GM19023 (cell line): ENCODE measurements at regions not wholly inside any gene's neighbourhood (a gene's known extent, or its start where the extent isn't known, plus 50 kb on each side); places are given as distances from the start of the nearest gene placed in this dataset.
"Not testable (repeated sequence)": the region's sequence is repeated elsewhere in the genome, so short reads cannot be mapped to it uniquely, and the experiment has no call there.

Source experiments
- ATAC-seq: cut with Tn5 transposase; IDR thresholded peaks from one replicate; pipeline ENCODE4 v1.9.1; 2021; ENCODE audit warnings: mild to moderate bottlenecking, moderate library complexity; ENCODE audit not compliant: unreplicated experiment

DNA sequence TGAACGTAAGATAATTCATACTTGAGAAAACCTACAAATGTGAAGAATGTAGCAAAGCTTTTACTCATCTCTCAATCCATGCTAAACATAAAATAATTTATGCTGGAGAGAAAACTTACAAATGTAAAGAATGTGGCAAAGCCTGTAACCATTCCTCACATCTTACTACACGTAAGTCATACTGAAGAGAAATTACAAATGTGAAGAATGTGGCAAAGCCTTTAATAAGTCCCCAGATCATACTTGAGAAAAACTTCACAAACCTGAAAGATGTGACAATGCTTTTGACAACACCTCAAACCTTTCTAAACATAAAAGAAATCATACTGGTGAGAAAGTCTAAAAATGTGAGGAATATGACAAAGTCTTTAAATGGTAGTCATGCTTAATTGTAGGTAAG lies 89.4 kb downstream of the ZNF675 start:
- ATAC-seq: no peak

DNA sequence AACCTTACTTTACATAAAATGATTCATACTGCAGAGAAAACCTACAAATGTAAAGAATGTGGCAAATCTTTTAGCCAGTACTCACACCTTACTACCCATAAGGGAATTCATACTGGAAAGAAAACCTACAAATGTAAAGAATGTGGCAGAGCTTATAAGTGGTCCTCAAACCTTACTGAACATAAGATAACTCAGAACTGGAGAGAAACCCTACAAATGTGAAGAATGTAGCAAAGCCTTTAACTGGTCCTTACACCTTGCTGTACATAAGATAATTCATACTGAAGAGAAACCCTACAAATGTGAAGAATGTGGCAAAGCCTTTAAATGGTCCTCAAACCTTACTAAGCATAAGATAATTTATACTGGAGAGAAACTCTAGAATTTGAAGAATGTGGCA lies 90.1 kb downstream of the ZNF675 start:
- ATAC-seq: no peak

DNA sequence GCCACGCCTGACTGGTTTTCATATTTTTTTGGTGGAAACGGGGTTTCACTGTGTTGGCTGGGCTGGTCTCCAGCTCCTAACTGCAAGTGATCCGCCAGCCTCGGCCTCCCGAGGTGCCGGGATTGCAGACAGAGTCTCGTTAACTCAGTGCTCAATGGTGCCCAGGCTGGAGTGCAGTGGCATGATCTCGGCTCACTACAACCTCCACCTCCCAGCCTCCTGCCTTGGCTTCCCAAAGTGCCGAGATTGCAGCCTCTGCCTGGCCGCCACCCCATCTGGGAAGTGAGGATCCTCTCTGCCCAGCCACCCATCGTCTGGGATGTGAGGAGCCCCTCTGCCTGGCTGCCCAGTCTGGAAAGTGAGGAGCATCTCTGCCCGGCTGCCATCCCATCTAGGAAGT lies 92.7 kb downstream of the ZNF675 start:
- ATAC-seq: not testable (repeated sequence)

DNA sequence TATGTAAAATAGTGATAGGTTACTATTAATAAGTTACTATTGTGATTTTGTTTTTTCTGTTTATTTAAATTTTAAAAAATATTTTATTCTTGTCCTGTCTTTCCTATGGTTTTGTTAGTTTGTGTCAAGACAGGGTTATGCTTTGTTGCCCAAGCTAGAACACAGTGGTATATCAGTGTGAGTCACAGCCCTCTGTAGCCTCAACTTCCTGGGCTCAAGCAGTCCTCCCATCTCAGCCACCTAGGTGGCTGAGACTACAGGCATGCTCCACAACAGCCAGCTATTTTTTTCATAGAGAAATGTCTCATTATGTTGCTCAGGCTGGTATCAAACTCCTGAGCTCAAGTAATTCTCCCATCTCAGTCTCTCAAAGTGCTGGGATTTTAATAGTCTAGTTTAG lies 99.5 kb downstream of the ZNF675 start:
- no peak for ATAC-seq

DNA sequence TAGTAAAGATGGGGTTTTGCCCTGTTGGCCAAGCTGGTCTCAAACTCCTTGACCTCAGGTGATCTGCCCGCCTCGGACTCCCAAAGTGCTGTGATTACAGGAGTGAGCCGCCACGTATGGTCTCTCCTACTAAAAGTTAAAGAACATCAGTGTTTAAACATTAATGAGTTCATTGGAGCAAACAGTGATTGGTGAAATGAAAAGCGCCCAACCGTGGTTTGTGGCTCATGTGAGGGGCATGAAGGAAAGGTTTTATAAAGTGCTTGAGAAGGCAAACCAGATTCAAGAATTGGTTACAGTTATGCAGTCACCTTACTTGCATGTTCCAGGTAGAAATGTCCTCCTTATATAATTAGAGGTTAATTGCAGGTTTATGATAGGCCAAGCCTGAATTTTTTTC lies 109.5 kb downstream of the ZNF675 start:
- ATAC-seq: no peak

DNA sequence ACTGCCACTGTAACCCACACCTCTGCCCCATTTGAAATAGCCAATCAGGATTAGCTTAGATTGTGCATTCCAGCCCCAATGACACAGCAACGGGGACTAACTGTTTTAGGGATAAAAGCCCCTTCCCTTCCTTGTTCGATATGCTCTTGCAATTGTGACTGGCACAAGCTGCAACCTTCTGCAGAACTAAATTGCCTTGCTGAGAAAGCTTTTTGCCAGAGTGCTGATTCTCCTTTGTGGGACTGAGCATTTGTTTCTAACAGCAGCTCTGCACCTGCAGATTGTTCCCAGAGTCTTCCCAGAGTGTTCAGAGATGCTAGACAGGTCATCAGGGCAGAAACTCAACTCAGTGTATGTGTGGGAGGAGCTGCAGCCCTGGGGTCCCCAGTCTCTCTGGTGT lies 115.8 kb downstream of the ZNF675 start:
- no peak for ATAC-seq

DNA sequence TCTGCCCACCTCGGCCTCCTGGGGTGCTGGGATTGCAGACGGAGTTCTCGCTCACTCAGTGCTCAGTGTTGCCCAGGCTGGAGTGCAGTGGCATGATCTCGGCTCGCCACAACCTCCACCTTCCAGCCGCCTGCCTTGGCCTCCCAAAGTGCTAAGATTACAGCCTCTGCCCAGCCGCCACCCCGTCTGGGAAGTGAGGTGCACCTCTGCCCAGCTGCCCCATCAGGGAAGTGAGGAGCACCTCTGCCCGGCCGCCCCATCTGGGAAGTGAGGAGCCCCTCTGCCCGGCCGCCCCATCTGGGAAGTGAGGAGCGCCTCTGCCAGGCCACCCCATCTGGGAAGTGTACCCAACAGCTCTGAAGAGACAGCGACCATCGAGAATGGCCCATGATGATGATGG lies 118.9 kb downstream of the ZNF675 start:
- ATAC-seq: not testable (repeated sequence)

DNA sequence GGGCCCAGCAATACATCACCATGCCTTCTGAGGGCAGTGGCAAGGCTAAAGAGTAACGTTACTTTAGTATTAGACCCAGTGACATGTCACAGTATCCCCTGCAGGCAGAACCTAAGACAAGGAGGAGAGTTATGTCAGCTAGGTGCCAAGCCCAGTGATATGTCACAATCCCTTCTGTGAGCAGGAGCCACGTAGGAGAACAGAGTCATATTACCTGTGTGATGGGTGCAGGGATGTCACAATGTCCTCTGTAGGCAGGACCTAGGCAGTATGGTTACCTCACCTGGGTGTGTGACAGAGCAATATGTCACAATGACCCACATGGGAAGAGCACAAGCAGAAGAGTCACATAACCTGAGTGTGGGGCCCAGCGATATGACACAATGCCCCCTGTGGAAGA lies 121.8 kb downstream of the ZNF675 start:
- no peak for ATAC-seq

DNA sequence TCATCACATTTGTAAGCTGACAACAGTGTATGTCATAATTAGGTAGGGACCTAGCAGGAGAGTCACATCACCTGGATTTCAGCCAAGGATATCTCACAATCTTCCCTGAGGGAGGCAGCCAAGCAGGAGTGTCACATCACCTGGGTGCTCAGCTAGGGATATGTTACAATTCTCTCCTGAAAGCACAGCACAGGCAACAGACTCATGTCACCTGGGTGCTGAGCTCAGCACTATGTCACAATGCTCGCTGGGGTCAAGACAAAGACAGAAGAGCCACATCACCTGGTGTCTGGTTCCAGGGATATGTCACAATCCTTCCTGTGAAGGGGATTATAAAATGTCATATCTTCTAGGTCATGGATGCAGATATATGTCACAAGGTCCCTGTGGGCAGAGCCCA lies 123.7 kb downstream of the ZNF675 start:
- no peak for ATAC-seq

DNA sequence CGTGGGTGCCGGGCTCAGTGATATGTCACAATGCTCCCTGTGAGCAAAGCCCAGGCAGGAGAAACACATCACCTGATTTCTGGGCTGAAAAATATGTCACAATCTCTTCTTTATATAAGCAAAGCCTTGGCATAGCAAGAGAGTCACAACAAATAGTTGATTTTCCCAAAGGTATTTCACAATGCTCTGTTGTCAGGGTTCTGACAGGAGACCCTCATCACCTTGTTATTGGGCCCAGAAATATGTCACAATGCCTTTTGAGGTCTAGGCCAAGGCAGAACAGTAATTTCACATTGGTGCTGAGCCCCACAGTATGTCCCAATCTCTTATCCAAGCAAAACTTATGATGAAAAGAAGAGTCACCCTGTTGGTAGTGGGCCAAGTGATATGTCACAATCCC lies 125.7 kb downstream of the ZNF675 start:
- ATAC-seq: no peak

DNA sequence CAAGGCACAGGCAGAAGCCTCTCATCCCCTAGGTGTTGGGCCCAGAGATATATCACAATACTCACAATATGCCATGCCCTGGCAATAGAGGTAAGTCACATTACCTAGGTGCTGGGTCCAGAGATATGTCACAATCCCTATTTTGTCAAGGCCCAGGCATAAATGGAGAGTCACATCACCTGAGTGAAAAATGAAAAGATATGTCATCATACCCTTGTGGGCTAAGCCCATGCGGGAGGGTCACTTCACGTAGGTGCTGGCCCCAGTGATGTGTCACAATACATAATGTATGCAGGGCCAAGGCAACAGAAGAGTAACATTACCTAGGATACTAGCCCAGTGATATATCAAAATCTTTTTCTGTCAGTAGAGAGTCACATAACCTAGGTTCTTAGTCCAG lies 127.0 kb downstream of the ZNF675 start:
- ATAC-seq: no peak

DNA sequence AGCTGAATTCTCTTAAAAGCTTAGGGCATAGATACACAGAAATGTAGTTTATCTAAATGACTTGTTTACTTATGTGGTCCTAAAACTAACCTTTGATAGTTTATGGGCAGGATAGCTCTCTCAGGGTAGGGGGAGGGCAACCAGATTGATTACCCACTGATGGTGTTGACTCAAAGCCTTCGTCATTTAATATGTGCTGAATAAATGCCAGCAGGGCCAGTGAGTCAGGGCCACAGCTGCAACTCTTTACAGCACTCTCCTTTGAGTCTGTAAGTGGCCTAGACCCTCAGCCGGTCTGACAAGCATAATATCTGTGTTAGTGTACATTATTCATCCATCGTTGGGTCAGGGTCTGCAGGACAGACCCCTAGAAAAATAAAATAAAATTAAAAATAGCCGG lies 128.5 kb downstream of the ZNF675 start:
- no peak for ATAC-seq

DNA sequence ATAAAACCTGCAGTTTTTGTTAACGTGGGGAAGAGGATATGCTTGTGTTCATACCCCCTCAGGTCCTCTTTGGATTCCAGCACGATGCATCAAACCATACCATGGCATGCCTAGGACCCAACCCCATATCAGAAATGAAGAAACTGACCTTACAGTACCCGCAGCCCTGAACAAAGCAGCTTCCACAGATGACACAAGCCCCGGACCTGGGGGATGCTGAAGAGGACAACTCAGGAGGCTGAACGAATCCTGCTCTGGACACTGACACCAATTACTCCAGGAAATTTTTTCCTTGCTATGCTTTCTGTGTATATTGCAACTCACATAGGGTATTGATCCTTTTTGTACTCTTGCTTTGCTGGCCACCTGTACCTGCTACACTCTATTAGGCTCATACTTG lies 129.6 kb downstream of the ZNF675 start:
- ATAC-seq: no peak

DNA sequence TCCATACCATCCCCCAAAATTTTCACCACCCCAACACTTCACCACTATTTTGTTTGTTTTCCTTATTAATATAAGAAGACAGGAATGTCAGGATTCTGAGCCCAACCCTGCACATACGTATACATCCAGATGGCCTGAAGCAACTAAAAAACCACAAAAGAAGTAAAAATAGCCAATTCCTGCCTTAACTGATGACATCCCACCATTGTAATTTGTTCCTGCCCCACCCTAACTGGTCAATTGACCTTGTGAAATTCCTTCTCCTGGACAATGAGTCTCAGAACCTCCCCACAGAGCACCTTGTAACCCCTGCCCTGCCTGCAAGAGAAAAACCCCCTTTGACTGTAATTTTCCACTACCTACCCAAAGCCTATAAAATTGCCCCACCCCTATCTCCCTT lies 132.5 kb downstream of the ZNF675 start:
- ATAC-seq: no peak

DNA sequence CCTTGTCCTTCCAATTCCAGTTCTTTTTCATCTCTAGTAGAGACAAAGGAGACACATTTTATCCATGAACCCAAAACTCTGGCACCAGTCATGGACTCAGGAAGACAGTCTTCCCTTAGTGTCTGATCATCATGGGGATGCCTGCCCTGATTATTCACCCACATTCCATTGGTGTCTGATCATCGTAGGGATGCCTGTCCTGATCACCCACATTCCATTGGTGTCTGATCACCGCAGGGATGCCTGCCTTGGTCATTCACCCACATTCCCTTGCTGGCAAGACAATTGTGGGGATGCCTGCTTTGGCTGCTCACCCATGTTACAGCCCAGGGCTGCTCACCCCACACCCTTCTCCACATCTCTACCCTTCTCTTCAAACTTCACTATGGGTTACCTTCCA lies 136.9 kb downstream of the ZNF675 start:
- ATAC-seq: not testable (repeated sequence)

DNA sequence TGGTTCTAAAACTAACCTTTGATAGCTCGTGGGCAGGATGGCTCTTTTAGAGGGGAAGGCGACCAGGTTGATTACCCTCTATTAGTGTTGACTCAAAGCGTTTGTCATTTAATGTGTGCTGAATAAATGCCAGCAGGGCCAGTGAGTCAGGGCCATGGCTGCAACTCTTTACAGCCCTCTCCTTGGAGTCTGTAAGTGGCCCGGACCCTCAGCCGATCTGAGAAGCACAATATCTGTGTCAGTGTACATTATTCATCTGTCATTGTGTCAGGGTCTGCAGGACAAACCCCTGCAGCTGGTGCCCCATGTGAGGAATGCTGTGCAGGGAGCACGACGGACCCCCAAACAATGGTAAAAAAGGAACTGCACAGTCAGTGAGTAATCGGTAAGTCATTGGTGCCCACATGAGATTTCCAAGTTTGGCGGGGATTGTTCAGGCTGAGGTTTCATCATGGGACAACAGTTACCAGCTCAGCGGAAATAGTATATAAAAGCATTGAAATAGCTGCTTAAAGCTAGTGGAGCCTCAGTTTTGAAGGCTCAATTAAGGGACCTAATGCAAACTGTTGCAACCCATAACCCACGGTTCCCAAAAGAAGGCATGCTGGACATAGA lies 139.1 kb downstream of the ZNF675 start:
- ATAC-seq: no peak

DNA sequence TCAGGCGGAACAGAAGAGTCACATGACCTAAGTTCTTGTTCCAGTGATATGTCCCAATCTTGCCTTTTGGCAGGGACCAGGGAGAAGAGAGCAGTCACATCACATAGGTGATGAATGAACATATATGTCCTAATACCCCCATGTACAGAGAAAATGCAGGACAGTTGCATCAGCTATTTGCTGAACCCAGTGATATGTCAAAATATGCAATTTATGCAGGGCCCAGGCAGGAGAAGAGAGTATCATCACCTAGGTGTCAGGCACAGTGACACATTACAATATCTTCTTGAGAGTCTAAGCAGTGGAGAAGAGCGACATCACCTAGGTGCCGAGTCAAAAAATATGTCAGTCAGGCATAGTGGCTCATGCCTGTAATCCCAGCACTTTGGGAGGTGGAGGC lies 139.9 kb downstream of the ZNF675 start:
- no peak for ATAC-seq

DNA sequence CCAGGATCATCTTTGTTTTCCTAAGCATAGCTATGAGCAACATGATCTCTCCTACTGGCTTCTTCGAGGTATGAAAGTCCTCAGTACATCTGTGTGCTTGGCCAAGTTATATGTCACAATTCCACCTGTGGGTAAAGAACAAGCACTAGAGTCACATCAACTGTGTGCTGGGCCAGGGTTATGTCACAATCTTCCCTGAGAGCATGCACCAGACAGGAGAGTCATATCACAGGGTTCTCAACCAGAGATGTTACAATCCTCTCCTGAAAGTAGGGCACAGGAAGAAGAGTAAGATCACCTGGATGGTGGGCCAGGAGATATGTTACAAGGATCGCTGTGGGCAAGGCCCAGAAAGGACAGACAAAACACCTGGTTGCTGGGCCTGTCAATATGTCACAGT lies 143.7 kb downstream of the ZNF675 start:
- ATAC-seq: no peak

DNA sequence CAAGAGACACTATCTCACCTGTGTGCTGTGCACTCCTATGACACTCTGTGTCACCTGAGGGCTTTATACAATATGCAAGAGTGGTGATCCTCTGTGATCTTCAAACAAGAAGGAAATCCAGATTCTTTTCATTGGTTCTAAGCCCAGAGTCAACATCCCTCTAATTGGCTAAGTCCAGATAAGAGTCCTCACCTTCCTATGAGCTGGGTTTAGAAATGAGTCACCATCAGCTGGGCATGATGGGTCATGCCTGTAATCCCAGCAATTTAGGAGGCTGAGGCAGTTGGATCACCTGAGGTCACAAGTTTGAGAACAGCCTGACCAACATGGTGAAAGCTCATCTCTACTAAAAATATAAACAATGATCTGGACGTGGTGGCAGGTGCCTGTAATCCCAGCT lies 144.4 kb downstream of the ZNF675 start:
- no peak for ATAC-seq

DNA sequence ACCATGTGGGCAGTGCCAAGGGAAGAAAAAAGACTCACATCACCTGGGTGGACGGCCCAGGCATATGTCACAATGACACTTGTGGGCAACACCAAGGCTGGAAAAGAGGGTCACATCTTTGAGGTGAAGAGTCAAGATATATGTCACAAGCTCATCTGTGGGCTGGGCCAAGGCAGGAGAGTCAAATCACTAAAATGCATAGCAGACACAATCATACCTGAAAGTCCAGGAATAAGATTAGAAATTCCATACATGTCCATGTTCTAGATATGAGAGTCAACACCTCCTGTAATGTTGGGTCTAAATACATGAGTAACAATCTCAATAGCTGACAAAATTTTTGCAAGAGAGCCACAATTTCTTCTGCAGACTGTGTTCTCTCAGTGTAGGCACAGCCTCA lies 145.0 kb downstream of the ZNF675 start:
- no peak for ATAC-seq

DNA sequence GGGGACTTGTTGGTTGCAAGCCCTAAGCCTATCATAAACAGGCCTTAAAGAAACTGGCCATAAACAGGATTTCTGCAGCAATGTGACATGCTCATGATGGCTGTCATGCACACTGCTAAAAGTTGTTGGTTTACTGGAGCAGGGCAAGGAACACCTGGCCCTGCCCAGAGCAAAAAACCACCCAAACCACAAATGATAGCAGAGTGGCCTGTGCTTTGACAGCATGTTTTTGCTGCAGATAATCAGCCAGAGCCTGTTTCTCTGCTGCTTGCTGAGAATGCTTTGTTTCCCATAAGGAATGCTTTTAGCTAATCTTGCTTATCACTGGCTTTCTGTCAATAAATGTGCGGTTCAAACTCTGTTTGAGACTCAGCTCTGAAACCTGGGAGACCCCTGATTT lies 144.9 kb upstream of the ZNF91 start:
- ATAC-seq: not testable (repeated sequence)

DNA sequence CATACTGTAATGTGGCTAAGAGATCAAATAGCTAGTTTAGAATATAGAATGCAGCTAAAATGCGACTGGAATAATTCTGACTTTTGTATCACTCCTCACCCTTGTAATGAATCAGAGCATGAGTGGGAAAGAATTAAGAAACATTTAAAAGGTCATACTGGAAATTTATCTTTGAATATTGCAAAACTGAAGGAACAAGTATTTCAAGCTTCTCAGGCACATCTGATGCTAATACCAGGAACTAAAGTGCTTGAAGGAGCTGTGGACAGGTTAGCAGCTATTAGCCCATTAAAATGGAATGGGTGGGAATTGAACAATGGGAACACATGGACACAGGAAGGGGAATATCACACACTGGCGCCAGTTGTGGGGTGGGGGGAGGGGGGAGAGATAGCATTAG lies 144.2 kb upstream of the ZNF91 start:
- no peak for ATAC-seq

DNA sequence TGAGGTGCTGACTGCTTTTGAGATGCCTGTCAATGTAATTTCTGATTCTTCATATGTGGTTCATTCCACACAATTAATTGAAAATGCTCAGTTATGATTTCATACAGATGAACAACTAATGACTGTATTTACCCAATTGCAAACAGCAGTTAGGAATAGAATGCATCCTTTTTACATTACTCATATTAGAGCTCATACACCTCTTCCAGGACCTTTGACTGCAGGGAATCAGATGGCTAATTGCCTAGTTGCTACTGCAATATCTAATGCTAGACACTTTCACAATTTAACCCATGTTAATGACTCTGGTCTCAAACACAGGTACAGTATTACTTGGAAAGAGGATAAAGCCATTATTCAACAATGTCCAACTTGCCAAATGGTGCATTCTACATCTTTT lies 141.9 kb upstream of the ZNF91 start:
- ATAC-seq: not testable (repeated sequence)

DNA sequence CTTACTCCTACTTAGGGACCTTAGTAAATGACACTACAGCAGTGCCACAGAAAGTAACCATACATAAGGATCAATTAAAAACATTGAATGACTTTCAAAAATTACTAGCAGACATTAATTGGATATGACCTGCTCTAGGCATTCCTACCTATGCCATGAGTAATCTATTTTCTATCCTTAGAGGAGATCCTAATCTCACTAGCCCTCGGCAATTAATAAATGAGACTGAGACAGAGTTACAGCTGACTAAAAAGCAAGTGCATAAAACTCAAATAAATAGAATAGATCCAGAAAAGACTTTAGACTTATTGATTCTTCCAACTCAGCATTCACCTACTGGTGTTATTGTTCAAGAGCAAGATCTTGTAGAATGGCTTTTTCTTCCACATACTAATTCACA lies 141.1 kb upstream of the ZNF91 start:
- not testable (repeated sequence) for ATAC-seq
